HG03354 (cell line): ENCODE measurements at regions not wholly inside any gene's neighbourhood (a gene's known extent, or its start where the extent isn't known, plus 50 kb on each side); places are given as distances from the start of the nearest gene placed in this dataset.

Experiments used
- ATAC-seq: cut with Tn5 transposase; IDR thresholded peaks from one replicate; pipeline ENCODE4 v1.9.1; 2021; ENCODE audit warnings: mild to moderate bottlenecking; ENCODE audit not compliant: unreplicated experiment, poor library complexity, severe bottlenecking

- ATAC-seq, result no peak
Measured at GRCh38 chr4:30783751-30784150, 63.6 kb downstream of the PCDH7 start.

GRCh38 chr4:30789219-30789671 lies 69.1 kb downstream of the PCDH7 start:
- ATAC-seq, result no peak

GRCh38 chr4:30790123-30790522 lies 70.0 kb downstream of the PCDH7 start:
- no peak for ATAC-seq

- no peak for ATAC-seq
Measured at GRCh38 chr4:30790998-30791397, 70.8 kb downstream of the PCDH7 start.

GRCh38 chr4:30792601-30793000 lies 72.4 kb downstream of the PCDH7 start:
- no peak for ATAC-seq

- ATAC-seq, result no peak
Measured at GRCh38 chr4:30801876-30802275, 81.7 kb downstream of the PCDH7 start.

GRCh38 chr4:30802622-30803323 lies 82.6 kb downstream of the PCDH7 start:
- no peak for ATAC-seq

GRCh38 chr4:30808276-30808675 lies 88.1 kb downstream of the PCDH7 start:
- no peak for ATAC-seq

- ATAC-seq, result no peak
Measured at GRCh38 chr4:30811296-30811695, 91.1 kb downstream of the PCDH7 start.

- no peak for ATAC-seq
Measured at GRCh38 chr4:30815685-30816084, 95.5 kb downstream of the PCDH7 start.

GRCh38 chr4:30817447-30817846 lies 97.3 kb downstream of the PCDH7 start:
- ATAC-seq, result no peak

GRCh38 chr4:30818541-30818940 lies 98.4 kb downstream of the PCDH7 start:
- no peak for ATAC-seq

GRCh38 chr4:30821275-30821674 lies 101.1 kb downstream of the PCDH7 start:
- ATAC-seq, result no peak

GRCh38 chr4:30821859-30822612 lies 101.9 kb downstream of the PCDH7 start:
- ATAC-seq, result no peak

- no peak for ATAC-seq
Measured at GRCh38 chr4:30822911-30823551, 102.9 kb downstream of the PCDH7 start.

GRCh38 chr4:30825008-30825770 lies 105.0 kb downstream of the PCDH7 start:
- no peak for ATAC-seq

- ATAC-seq, result no peak
Measured at GRCh38 chr4:30828264-30828926, 108.2 kb downstream of the PCDH7 start.

GRCh38 chr4:30832639-30833038 lies 112.5 kb downstream of the PCDH7 start:
- ATAC-seq, result no peak

GRCh38 chr4:30833206-30833605 lies 113.0 kb downstream of the PCDH7 start:
- ATAC-seq, result no peak

- ATAC-seq, result no peak
Measured at GRCh38 chr4:30835044-30835443, 114.9 kb downstream of the PCDH7 start.
